Right lung (tissue), 2 donors: ENCODE measurements at regions not wholly inside any gene's neighbourhood (a gene's known extent, or its start where the extent isn't known, plus 50 kb on each side); places are given as distances from the start of the nearest gene placed in this dataset.

ENCODE experiments used
- DNase-seq, 2 donors: peaks; one replicate each; pipeline ENCODE4 v3.0.0-alpha.2; 2013

GRCh38 chr18:75912829-75913228, 485.3 kb upstream of the SMIM21 start:
- DNase-seq, result no peak

- DNase-seq, result no peak
Measured at GRCh38 chr18:75904416-75904815, 476.9 kb upstream of the SMIM21 start.

- DNase-seq, result no peak
Measured at GRCh38 chr18:75898651-75899050, 471.1 kb upstream of the SMIM21 start.

- DNase-seq, result no peak
Measured at GRCh38 chr18:75897386-75897785, 469.9 kb upstream of the SMIM21 start.

GRCh38 chr18:75896865-75897264, 469.4 kb upstream of the SMIM21 start:
- no peak for DNase-seq

- DNase-seq, result no peak
Measured at GRCh38 chr18:75895135-75895534, 467.6 kb upstream of the SMIM21 start.

- DNase-seq, result no peak
Measured at GRCh38 chr18:75884728-75885127, 457.2 kb upstream of the SMIM21 start.

GRCh38 chr18:75880925-75881504, 453.5 kb upstream of the SMIM21 start:
- DNase-seq, result peak in 1 of 2 donors; percentile 57

GRCh38 chr18:75880266-75880665, 452.8 kb upstream of the SMIM21 start:
- DNase-seq, result no peak

GRCh38 chr18:75879196-75879595, 451.7 kb upstream of the SMIM21 start:
- no peak for DNase-seq

GRCh38 chr18:75875559-75875958, 448.1 kb upstream of the SMIM21 start:
- DNase-seq, result no peak

- DNase-seq, result no peak
Measured at GRCh38 chr18:75874401-75875089, 447.0 kb upstream of the SMIM21 start.

- peak; percentile 71 to 73 for DNase-seq
Measured at GRCh38 chr18:75871596-75871995, 444.1 kb upstream of the SMIM21 start.

- no peak for DNase-seq
Measured at GRCh38 chr18:75869162-75869561, 441.7 kb upstream of the SMIM21 start.

GRCh38 chr18:75868031-75868430, 440.5 kb upstream of the SMIM21 start:
- DNase-seq, result no peak

GRCh38 chr18:75865639-75866038, 438.1 kb upstream of the SMIM21 start:
- no peak for DNase-seq

GRCh38 chr18:75864816-75865215, 437.3 kb upstream of the SMIM21 start:
- DNase-seq, result no peak

GRCh38 chr18:75863696-75864095, 436.2 kb upstream of the SMIM21 start:
- no peak for DNase-seq

- no peak for DNase-seq
Measured at GRCh38 chr18:75862458-75862857, 435.0 kb upstream of the SMIM21 start.

GRCh38 chr18:75860166-75860565, 432.7 kb upstream of the SMIM21 start:
- no peak for DNase-seq

- no peak for DNase-seq
Measured at GRCh38 chr18:75859533-75859932, 432.0 kb upstream of the SMIM21 start.

- no peak for DNase-seq
Measured at GRCh38 chr18:75858754-75859153, 431.3 kb upstream of the SMIM21 start.

GRCh38 chr18:75857558-75857957, 430.1 kb upstream of the SMIM21 start:
- DNase-seq, result no peak

GRCh38 chr18:75854808-75855207, 427.3 kb upstream of the SMIM21 start:
- DNase-seq, result no peak
